ENCODE measurements at regions not wholly inside any gene's neighbourhood (a gene's known extent, or its start where the extent isn't known, plus 50 kb on each side); places are given as distances from the start of the nearest gene placed in this dataset.
"Not testable (repeated sequence)": the region's sequence is repeated elsewhere in the genome, so short reads cannot be mapped to it uniquely, and the experiment has no call there.

DNA sequence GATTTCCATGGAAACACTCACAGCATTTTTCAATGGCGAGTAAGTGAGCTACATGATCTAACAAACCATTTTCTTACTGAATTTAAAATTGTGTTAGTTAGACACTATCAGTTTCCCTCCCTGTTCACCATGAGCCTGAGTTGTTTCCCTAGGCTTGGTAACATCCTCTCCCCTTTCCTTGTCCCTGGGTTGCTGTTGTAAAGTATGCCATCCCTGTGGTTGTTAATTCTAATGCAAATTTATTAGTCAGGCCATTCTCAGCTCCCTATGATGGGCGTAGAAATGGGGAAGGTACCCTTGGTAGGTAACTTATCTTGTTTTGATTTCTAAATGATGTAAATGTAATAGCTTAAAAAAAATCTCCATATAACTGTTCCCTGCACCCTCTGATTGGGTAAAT lies 143.0 kb downstream of the SPATA31A6 start:
- not testable (repeated sequence) for H3K4me1 ChIP-seq (ENCODE audit: control insufficient read depth, insufficient read depth, low read length, unreplicated experiment); H3K4me3 ChIP-seq (ENCODE audit: low read depth, low read length); H3K36me3 ChIP-seq (ENCODE audit: insufficient read depth, low read length); H2AFZ ChIP-seq (ENCODE audit: low read length, unreplicated experiment); H3K27me3 ChIP-seq (ENCODE audit: insufficient read depth, low read length); H3K27ac ChIP-seq (ENCODE audit: low read depth, low read length); H3K79me2 ChIP-seq (ENCODE audit: control insufficient read depth, insufficient read depth, low read length, unreplicated experiment)

GRCh38 chr9:42335342-42335741 lies 151.9 kb downstream of the SPATA31A6 start:
- H3K27ac ChIP-seq (ENCODE audit: low read depth, low read length); H3K27me3 ChIP-seq (ENCODE audit: insufficient read depth, low read length); H3K36me3 ChIP-seq (ENCODE audit: insufficient read depth, low read length); H3K4me1 ChIP-seq (ENCODE audit: control insufficient read depth, insufficient read depth, low read length, unreplicated experiment); H3K79me2 ChIP-seq (ENCODE audit: control insufficient read depth, insufficient read depth, low read length, unreplicated experiment): not testable (repeated sequence)
- peak overlapping the region; percentile 42; the same call in 1 of the 2 replicates for H3K4me3 ChIP-seq (ENCODE audit: low read depth, low read length)
- H2AFZ ChIP-seq (ENCODE audit: low read length, unreplicated experiment): peak overlapping the region; percentile 16

- H3K36me3 ChIP-seq (ENCODE audit: insufficient read depth, low read length); H3K27me3 ChIP-seq (ENCODE audit: insufficient read depth, low read length); H3K79me2 ChIP-seq (ENCODE audit: control insufficient read depth, insufficient read depth, low read length, unreplicated experiment); H3K4me1 ChIP-seq (ENCODE audit: control insufficient read depth, insufficient read depth, low read length, unreplicated experiment); H3K27ac ChIP-seq (ENCODE audit: low read depth, low read length); H3K4me3 ChIP-seq (ENCODE audit: low read depth, low read length): not testable (repeated sequence)
- peak overlapping the region; percentile 16 for H2AFZ ChIP-seq (ENCODE audit: low read length, unreplicated experiment)
Measured at GRCh38 chr9:42335984-42336657, 152.7 kb downstream of the SPATA31A6 start.

DNA sequence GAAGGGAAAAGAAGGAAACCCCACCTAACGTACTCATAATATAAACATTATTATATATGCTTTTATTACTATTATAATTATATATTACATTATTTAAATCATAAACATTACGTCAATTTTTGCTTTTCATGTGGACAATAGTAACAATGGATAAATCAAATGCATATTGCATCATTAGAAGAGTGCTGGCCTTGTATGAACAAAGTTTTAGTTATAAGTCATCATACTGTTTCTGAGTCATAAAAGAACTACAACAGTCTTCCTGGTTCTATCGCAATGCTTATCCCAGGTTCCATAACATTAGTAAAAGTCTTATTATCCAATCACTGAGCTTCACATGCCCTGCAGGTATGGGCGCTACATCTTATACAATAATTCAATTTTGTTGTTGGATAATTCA lies 154.8 kb downstream of the SPATA31A6 start:
- not testable (repeated sequence) for H3K4me3 ChIP-seq (ENCODE audit: low read depth, low read length); H3K27me3 ChIP-seq (ENCODE audit: insufficient read depth, low read length); H3K27ac ChIP-seq (ENCODE audit: low read depth, low read length); H3K79me2 ChIP-seq (ENCODE audit: control insufficient read depth, insufficient read depth, low read length, unreplicated experiment); H2AFZ ChIP-seq (ENCODE audit: low read length, unreplicated experiment); H3K36me3 ChIP-seq (ENCODE audit: insufficient read depth, low read length); H3K4me1 ChIP-seq (ENCODE audit: control insufficient read depth, insufficient read depth, low read length, unreplicated experiment)

GRCh38 chr9:42339671-42340434 lies 156.4 kb downstream of the SPATA31A6 start:
- not testable (repeated sequence) for H3K27ac ChIP-seq (ENCODE audit: low read depth, low read length); H3K4me1 ChIP-seq (ENCODE audit: control insufficient read depth, insufficient read depth, low read length, unreplicated experiment); H2AFZ ChIP-seq (ENCODE audit: low read length, unreplicated experiment); H3K4me3 ChIP-seq (ENCODE audit: low read depth, low read length); H3K36me3 ChIP-seq (ENCODE audit: insufficient read depth, low read length); H3K27me3 ChIP-seq (ENCODE audit: insufficient read depth, low read length); H3K79me2 ChIP-seq (ENCODE audit: control insufficient read depth, insufficient read depth, low read length, unreplicated experiment)

DNA sequence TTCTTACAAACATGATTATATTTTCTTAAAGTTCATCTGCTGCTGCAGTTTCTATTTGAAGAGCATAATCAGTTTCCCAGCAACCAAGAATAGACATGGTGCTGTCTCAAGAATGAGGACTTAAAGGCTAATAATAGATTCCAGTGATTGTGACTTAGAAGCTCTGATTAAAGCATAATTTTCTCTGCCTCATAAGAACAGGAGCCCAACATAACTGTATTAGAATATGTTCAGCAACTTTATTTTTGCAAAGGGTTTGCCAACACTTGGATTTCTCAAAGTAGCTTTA lies 156.9 kb downstream of the SPATA31A6 start:
- H3K4me1 ChIP-seq (ENCODE audit: control insufficient read depth, insufficient read depth, low read length, unreplicated experiment); H3K27ac ChIP-seq (ENCODE audit: low read depth, low read length); H3K79me2 ChIP-seq (ENCODE audit: control insufficient read depth, insufficient read depth, low read length, unreplicated experiment): not testable (repeated sequence)

DNA sequence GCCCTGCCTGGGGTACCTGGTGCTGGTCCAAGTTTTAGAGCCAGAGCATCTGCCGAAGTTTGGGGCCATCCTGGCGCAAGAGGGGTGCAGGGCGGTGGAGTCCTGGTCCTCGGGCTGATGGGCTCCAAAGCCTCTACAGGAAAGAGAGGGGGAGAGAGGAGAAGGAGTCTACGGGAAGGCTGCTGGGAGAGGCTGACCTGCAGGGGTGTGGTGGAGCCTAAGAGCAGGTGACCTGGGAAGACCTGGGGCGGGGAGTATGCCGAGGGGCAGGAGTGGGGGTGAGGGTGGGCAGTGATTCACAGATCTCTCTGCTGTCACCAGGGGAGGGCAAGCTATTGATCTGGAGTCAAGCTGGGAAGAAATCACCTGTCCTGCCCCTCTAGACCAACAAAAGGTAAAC lies 158.4 kb downstream of the SPATA31A6 start:
- not testable (repeated sequence) for H3K27me3 ChIP-seq (ENCODE audit: insufficient read depth, low read length); H2AFZ ChIP-seq (ENCODE audit: low read length, unreplicated experiment); H3K79me2 ChIP-seq (ENCODE audit: control insufficient read depth, insufficient read depth, low read length, unreplicated experiment); H3K4me3 ChIP-seq (ENCODE audit: low read depth, low read length); H3K36me3 ChIP-seq (ENCODE audit: insufficient read depth, low read length); H3K4me1 ChIP-seq (ENCODE audit: control insufficient read depth, insufficient read depth, low read length, unreplicated experiment); H3K27ac ChIP-seq (ENCODE audit: low read depth, low read length)

More for the DNA sequence above, 156.9 kb downstream of the SPATA31A6 start:
- H3K36me3 ChIP-seq (ENCODE audit: insufficient read depth, low read length); H3K27me3 ChIP-seq (ENCODE audit: insufficient read depth, low read length); H2AFZ ChIP-seq (ENCODE audit: low read length, unreplicated experiment); H3K4me3 ChIP-seq (ENCODE audit: low read depth, low read length): not testable (repeated sequence)

DNA sequence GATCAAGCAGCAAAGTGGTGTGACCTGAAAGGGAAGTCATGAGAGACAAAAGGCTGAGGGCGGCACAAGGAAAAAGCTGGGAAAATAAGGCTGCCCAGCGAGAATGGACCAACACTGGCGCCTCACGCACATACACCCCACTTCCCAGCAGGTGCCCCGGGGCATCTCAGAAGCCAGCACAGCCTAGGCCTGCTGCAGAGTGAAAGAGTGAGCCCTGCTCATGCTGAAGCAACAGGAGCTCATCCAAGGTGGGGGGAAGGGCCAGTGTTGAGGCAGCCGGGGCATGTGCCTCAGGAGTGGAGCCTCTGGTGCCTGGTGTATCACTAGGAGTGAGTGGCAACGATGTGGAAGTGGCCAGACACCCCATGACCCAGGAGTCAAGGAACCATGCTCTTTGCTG lies 158.8 kb downstream of the SPATA31A6 start:
- not testable (repeated sequence) for H3K4me3 ChIP-seq (ENCODE audit: low read depth, low read length); H2AFZ ChIP-seq (ENCODE audit: low read length, unreplicated experiment); H3K4me1 ChIP-seq (ENCODE audit: control insufficient read depth, insufficient read depth, low read length, unreplicated experiment); H3K27me3 ChIP-seq (ENCODE audit: insufficient read depth, low read length); H3K79me2 ChIP-seq (ENCODE audit: control insufficient read depth, insufficient read depth, low read length, unreplicated experiment); H3K36me3 ChIP-seq (ENCODE audit: insufficient read depth, low read length); H3K27ac ChIP-seq (ENCODE audit: low read depth, low read length)

GRCh38 chr9:42344508-42344907 lies 161.0 kb downstream of the SPATA31A6 start:
- H3K27ac ChIP-seq (ENCODE audit: low read depth, low read length); H3K79me2 ChIP-seq (ENCODE audit: control insufficient read depth, insufficient read depth, low read length, unreplicated experiment); H2AFZ ChIP-seq (ENCODE audit: low read length, unreplicated experiment); H3K4me3 ChIP-seq (ENCODE audit: low read depth, low read length); H3K4me1 ChIP-seq (ENCODE audit: control insufficient read depth, insufficient read depth, low read length, unreplicated experiment); H3K36me3 ChIP-seq (ENCODE audit: insufficient read depth, low read length); H3K27me3 ChIP-seq (ENCODE audit: insufficient read depth, low read length): not testable (repeated sequence)

DNA sequence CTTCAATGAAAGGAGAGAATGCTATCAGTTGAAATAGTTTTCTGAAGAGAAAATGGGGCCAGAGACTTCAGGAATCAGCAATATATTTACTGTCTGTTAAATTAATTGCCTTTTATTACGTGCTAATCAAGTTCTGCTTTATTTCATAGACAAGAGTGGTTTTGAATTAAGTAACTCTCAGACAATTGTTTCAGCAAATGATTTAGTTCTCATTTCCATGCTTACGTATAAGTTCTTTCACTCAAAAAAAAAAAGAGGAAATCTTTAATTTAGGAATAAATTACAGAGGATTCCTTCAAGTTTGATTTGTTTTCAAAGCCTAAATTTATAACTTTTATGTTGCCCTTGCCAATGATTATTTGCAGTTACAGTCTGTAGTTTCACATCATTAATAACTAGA lies 163.5 kb downstream of the SPATA31A6 start:
- not testable (repeated sequence) for H3K36me3 ChIP-seq (ENCODE audit: insufficient read depth, low read length); H3K4me3 ChIP-seq (ENCODE audit: low read depth, low read length); H3K4me1 ChIP-seq (ENCODE audit: control insufficient read depth, insufficient read depth, low read length, unreplicated experiment); H2AFZ ChIP-seq (ENCODE audit: low read length, unreplicated experiment); H3K27me3 ChIP-seq (ENCODE audit: insufficient read depth, low read length); H3K27ac ChIP-seq (ENCODE audit: low read depth, low read length); H3K79me2 ChIP-seq (ENCODE audit: control insufficient read depth, insufficient read depth, low read length, unreplicated experiment)

GRCh38 chr9:42349181-42349580 lies 165.7 kb downstream of the SPATA31A6 start:
- not testable (repeated sequence) for H2AFZ ChIP-seq (ENCODE audit: low read length, unreplicated experiment); H3K79me2 ChIP-seq (ENCODE audit: control insufficient read depth, insufficient read depth, low read length, unreplicated experiment); H3K36me3 ChIP-seq (ENCODE audit: insufficient read depth, low read length); H3K27ac ChIP-seq (ENCODE audit: low read depth, low read length); H3K4me3 ChIP-seq (ENCODE audit: low read depth, low read length); H3K27me3 ChIP-seq (ENCODE audit: insufficient read depth, low read length); H3K4me1 ChIP-seq (ENCODE audit: control insufficient read depth, insufficient read depth, low read length, unreplicated experiment)

Measured in ACC112 (cell line).